D341Med (cell line): ENCODE measurements at regions not wholly inside any gene's neighbourhood (a gene's known extent, or its start where the extent isn't known, plus 50 kb on each side); places are given as distances from the start of the nearest gene placed in this dataset.

ENCODE experiments used
- DNase-seq: peaks from one replicate; pipeline ENCODE4 v3.0.0; 2012; ENCODE audit warnings: low spot score

DNA sequence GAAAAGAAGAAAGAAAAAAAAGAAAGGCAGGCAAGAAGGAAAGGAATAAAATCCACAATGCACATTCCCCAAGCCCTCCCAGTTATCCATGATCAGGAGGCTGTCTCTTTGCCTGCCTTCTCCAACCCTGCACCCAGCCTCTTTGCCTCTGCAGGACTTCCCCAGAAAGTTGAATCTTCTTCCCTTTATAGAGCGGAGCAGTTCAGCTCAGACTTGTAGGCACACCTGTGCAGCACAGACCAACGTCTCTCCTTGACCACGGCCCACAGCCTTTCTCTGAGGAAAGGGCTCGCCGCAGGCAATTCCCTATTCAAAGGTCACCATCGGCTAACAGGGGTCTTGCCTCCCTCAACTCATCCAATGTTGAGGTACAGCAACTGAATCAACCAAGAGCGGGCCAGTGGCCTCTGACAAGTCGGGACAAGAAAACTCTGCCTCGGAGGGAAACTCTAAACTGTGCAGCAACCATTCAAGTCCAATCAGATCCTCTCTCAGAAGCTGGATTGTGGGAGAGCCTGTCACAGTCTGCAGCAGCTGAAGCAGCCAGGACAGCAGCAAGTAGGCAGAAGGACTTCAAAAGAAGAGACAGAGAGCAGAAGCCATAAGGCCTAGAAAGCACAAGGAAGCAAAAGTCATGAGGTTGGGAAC lies 529.2 kb upstream of the JARID2 start:
- DNase-seq: no peak

DNA sequence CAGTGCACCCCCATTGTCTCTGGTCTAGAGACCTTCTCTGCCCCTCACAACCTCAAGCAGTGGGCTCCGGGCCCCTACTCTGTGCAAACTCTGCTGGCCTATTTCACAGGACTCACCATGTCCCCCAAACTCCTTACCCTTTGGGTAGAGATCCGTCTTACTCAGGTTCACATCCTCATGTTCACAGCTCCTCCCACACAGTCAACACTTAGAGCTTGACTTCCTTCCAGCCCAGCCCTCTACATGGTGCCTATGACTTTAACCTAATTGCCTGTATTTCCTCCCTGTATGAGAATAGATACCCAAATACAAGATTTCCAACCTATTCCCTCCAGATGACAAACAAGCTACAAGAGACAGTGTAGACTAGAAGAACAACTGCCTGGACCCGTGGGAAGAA lies 528.6 kb upstream of the JARID2 start:
- DNase-seq: no peak

DNA sequence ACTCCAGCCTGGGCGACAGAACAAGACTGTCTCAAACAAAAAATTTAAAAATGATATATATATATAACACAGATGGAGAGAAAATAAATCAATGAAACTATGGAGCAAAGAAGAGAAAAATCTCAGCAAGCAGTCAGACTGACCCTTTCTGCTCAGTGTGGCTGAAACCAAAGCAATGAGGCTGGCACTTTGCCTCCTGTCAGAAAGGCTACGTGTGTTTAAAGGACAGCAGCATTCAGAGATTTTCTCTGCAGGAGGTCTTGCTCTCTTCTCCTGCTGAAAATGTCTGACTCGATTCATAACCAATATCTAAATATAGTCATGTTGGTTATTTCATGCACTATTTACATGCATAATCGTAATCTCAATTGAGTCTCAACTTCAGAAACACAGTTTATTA lies 527.0 kb upstream of the JARID2 start:
- no peak for DNase-seq

DNA sequence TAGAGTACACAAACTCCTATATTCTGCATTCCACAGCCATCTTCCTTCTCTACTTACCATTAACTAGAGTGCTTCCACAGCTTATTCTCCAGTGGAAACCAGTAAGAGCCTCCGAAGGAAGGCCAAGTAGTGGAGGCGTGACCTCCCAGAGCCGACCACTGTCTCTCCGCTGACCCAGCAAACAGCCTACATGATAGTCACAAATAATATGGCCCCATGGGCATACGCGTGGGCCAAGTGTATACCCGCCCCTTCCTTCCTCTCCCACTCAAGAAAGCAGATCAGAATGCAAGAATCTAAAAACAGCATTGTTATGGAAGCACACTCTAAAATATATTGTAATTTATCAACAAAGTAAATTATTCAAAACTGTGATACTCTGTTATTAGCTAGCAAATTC lies 526.6 kb upstream of the JARID2 start:
- DNase-seq: no peak

DNA sequence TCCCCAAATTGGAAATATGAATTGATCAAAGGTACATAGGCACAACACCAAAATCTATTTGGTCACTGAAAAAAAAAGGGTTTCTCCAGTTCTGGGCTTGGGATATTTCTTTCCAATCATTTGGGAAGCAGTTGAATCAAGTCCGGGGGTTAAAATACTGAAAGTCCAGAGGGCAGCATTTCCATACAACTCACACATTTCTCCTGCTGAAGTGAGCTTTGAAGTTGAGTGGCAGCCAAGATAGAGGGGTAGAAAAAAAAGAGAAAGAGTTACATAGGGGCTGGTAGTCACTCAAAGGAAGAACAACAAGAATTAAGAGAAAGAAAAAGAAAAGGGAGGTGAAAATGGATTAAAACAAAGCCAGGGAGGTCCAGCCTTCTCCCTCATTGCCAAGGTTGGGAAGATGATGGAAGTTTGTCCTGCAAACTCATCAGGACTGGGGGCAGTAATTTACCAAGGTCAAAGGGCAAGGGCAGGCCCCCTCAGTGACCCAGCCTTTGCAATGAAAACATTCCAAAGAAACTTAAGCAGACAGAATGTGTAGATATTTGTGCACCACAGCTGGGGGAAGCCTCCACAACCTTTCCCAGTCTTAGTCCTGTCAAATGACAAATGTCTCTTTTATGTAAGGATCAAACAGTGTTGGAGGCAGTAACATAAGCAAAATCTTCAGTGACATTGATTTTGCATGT lies 525.3 kb upstream of the JARID2 start:
- DNase-seq: no peak

DNA sequence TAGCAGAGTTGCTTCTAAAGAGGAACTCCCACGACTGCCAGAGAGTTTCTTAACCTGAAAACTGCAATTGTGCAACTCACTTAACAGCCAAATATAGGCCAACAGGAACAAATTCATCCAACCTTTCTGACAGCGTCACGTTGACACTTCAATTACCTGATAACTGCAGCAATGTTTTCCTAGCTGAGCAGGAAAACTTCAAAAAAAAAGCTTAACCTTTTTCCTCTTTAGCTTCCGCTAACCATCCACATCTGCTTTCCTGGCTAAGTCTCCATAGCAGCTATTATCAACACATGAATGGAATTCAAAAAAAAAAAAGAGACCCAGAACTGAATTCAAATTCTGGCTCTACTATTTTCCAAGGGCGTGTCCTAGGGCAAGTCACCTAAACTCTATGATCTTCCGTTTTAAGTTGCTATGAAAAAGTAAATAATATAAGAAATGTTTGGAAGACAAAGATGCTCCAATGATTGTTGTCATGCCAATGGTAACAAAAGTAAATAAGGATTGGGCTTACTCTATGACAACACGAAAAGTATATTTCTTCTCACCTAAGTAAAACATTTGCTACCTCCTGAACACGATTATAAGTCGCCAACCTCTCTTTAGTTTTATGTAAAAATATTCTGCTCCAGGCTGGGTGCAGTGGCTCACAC lies 524.6 kb upstream of the JARID2 start:
- DNase-seq: no peak

DNA sequence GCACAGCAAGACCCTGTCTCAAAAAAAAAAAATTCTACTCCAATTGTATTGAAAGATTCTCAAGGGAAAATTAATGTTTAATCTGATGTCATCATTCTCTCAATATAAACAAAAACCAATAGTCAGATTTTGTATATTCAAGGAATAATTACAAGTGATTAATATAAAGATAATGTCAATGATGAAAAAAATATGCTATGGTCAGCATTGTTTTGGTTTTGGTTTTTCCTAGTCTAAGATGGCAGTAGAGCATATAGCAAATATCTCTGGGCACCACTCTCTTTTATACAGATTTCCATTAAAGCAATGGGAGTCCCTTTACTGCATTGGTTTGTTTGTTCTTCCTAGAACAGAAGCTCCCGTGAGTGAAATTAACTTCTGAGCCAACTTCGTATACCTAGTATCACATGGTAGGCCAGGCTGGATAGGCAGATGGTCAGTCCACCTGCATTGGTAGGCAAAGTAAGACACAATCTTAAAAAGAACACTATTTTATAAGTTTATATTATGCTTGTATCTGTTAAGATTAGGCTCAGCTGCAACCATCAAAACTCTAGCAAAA lies 523.8 kb upstream of the JARID2 start:
- no peak for DNase-seq

DNA sequence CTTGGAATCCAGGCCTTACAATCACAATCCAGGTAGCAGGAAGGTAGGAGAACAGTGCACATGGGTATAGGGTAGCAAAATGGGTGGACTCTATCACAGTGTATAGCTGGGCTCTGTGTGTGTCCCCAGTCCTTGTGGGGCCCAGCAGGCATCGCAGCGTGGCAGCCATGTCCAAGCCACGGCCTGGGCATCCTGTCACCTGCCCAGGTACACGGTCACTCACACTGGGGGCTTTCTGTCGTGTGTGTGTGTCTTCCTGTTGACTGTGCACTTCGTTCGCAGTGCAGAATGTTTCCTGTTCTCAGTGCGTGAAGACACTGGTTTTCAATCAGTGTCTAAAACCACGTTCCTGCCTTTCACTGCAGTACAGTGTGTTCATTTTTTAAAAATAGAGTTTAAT lies 523.2 kb upstream of the JARID2 start:
- no peak for DNase-seq

DNA sequence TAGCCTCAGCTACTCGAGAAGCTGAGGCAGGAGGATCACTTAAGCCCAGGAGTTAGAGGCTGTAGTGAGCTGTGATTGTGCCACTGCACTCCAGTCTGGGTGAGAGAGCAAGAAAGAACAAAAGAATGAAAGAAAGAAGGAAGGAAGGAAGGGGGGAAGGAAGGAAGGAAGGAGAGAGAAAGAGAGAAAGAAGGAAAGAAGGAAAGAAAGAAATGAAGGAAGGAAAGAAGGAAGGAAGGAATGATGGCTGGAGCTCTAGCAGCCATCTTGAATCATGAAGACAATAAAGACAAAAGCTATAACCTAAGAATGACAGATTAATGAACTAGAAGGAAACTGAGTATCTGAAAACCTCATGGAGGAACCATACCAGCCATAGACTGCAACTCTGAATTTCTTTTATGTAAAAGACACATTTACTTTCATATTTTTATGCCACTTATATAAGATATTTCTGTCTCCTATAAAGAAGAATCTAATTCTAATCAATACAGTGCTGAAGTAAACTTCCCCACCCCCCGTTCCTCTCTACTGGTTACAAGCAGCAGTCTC lies 522.3 kb upstream of the JARID2 start:
- DNase-seq: no peak

DNA sequence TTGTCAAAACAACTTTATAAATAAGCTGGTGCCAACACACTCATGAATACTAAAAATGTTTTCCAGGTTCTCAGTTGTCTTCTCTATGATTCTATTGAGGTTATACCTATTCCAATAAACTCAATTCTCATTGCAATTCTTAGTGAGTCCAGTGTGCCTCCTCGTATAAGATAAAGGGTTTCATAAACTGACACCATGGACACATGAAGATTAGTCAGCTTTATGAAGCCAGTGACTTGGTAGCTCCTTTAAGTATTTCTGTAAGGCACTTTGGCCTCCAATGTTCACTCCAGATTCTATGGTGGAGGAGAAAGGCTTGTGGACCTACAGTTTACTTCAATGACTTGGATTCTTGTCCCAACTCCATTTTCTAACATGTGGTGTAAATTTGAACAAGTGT lies 521.3 kb upstream of the JARID2 start:
- no peak for DNase-seq

DNA sequence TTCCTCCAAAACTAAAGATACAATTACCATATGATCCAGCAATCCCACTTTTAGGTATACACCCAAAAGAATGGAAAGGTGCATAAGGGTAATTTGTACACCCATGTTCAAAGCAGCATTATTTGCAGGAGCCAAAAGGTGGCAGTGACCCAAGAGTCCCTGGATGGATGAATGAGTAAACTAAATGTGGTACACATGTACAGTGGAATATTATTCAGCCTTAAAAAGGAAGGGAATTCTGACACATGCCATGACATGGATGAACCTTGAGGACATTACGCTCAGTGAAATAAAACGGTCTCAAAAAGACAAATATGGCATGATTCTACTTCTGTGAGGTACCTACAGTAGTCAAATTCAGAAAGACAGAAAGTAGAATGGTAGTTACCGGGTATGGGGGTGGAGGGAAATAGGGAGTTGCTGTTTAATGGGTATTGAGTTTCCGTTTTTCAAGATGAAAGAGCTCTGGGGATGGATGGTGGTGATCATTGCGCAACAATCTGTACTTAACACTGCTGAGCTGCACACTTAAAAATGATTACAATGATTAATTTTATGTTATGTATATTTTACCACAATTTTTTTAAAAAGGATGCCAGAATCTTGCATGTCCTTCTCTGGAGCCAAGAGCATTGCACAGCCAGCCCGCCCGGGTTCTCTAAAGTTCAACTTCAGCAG lies 518.9 kb upstream of the JARID2 start:
- DNase-seq: no peak

DNA sequence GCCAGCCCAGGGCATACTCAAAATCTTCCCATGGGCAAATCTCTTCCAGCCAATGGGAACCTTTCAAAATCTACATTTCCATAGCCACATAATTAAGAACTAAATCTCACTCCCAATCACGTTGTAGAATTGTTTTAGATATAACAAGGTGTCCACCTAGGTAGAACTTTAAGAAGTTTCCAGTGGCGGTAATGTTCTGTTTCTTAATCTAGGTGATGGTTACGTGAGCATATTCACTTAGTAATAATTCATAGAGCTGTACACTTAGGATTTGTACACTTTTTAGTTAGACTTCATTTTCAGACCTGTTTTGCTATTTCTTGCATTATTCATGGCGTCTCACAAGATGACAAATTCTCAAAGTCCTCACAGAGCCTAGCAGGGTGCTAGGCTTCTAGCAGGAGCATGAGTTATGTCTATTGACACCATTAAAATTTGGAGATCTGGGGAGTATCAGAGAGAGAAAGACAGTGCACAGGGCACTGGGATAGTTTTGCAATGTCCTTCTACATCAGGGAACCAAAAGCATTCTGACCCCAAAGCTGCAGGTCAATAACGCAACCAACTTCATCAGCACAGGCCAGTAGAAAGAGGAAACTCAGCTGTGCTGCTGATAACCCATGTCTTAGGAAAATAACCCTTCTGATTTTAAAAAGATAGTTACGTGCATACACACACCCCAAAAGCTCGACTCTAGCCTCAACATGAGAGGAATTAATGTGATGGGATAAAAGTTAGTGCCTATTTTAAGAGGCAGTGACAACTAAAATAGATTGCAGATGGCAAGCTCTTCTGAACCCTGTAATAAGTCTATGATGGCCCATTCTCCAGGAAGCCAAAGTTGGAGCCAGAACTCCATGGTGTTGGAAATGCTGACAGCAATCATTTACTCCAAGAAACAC lies 518.1 kb upstream of the JARID2 start:
- no peak for DNase-seq

DNA sequence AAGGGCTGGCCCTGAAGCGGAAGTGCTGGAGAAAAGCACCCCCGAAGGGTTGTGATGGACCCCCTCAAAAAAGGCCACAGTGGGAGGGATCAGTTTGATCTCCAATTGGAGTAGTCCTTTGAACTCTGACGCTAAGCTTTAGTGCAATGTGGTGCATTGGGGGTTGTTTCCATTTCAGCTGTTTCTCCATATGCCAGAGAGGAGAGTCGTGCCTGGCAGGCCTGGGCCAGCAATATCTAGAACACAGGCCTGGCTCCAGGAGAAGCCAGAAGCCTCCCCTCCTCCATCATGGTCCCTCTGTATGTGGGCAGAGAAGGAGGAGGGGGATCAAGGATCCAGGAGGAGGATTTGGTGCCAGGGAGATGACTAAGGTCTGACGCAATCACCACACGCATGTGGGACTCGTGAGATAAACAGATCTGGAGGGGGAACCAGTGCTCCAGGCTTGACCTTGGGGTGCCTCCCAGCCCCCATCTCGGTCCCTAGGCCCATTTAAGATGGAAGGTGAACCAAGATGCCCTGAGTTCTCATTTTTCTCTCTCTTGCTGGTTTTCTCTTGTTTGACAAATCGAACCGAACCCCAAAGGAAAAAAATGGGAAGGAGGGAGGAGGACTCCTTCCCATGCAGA lies 517.4 kb upstream of the JARID2 start:
- no peak for DNase-seq

DNA sequence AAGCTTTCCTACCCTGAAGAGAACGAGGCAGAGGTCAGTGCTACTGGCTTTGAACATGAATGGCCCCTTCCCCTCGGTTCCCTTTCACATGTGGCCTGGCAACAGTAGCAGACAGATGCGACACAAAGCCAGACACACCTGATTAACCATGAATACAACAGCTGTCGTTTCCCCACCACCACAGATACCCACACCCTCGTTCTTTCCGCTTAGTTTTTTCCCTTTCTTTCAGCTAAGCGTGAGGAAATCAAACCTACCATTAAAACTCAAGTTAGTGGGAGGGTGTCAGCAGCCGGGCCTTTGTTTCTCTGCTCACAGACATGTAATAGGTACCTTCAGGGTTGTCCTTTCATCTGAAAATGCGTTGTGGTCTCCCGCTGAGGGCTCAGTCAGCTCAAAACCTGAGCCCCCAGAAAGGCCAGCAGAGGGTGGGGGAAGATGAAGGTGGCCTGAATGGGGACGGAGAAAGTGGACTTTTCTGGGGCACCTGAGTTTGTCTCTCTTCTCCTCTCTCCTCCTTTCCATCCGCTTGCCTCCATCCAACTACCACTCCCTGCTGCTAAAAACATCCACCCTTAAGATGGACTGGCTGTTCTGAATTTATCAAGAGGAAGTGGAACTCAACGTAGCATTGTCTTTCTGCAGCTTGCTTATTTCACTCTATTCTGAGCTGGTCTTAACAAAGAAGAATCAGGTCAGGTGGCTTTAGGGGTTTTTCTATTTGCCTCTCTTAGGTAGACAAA lies 516.6 kb upstream of the JARID2 start:
- DNase-seq: no peak

DNA sequence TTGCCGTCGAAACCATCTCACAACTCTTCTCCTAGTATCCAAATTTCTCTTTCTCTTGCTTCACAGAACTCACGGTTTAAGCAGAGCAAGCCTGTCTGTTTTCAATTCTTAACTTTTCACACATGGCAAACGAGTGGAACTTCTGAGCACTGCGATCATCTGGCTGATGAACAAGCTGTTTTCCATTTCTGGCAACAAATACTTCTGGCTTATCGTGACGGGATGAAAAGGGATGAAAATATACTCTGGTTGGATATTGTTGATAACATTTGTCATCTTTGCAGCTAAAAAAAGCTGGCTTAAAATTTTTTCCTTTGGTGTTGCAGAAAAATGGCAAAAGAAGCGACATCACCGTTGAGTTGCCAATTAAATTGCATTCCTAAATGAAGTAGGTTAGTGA lies 515.2 kb upstream of the JARID2 start:
- no peak for DNase-seq

DNA sequence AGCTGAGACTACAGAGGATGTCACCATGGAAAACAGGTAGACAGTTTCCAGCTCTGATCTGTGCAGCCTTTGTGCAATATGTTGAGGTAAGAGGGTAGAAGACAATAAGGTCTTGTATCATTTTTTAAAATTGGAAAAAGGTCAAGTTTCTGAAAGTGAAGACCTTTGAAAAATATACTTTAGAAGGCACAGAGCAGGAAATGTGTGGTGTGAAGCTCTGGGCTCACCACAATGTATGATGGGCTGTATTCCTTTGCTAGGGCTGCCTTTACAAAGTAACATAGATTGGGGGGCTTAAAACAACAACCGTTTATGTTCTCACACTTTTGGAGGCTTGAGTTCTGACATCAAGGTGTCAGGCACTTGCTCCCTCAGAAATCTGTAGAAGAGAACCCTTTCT lies 514.3 kb upstream of the JARID2 start:
- DNase-seq: no peak

DNA sequence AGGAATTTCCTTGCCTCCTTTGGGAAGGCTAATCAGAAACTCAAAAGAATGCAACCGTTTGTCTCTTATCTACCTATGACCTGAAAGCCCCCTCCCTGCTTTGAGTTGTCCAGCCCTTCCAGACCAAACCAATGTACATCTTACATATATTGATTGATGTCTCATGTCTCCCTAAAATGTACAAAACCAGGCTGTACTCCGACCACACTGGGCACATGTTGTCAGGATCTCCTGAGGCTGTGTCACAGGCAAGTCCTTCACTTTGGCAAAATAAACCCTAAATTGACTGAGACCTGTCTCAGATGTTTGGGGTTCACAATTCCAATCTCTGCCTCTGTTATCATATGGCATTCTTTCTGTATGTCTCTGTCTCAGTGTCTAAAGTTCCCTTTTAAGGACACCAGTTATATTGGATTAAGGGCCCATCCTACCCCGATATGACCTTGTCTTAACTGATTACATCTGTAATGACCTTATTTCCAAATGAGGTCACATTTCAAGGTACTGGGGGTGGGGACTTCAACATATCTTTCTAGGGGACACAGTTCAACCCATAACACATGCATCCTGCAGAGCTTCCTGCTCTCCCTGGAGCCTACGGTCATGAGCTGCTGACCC lies 513.5 kb upstream of the JARID2 start:
- DNase-seq: no peak

DNA sequence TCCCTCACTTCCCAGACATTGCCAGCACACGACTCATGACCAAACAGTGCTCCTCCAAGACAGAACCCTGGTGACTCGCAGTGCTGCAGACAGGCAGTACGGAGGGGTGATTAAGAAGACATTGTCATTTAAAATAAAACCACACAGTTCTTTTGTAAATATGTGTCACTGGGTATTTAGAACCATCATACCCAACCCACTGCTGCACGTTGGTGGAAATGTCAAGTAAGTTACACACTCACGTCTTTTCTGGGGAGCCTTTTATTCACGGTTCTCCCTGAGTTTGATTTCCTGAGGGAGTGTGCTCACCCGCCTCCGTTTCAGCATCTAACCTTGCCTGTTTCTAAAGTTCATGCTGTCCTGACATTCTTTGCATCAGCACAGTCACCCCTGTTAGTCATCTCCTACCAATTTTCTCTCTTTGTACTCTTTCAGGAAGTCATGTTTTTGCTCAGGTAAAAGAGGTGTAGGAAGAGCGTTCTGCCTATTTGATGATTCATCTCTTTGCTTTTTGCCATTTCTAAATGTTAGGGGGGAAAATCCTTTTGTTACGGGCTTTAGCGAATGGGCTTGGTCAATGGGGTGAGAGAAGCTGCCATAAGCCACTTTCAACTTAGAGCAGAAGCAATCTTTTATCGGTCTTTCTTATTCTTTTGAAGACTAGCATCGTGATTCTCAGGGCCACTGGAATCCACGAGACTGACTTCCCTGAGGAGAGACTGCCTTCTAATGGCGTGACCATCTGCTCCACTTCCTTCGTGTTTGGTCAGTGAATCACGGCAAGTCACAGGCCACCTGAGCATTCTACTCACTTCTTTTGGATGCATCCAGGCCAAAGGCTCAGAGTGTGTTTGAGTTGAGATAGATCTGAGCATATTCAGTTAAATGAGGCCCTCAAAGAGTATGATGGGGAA lies 512.8 kb upstream of the JARID2 start:
- no peak for DNase-seq

DNA sequence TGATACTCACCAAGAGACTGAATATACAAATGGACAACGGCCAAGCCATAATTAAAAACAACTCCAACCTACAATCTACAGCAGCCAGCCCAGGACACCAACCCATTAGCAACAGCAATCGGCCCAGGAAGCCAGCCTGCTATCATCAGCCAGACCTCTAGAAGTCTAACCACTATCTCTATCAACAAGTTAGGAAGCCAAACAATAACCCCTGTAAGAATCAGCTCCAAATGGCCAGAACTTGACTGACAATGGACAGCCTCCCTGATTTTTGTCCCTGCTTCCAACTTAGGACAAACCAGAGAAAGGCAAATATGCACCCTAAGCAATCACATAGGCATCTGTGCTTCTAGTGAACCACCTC lies 511.8 kb upstream of the JARID2 start:
- DNase-seq: no peak
